Lower leg skin (tissue), 3 donors: ENCODE measurements at regions not wholly inside any gene's neighbourhood (a gene's known extent, or its start where the extent isn't known, plus 50 kb on each side); places are given as distances from the start of the nearest gene placed in this dataset.

Source experiments
- POLR2A ChIP-seq, 2 donors: fragments of 450-650 bp; IDR thresholded peaks; one replicate each; pipeline ENCODE4 v1.6.1; 2016 to 2017; ENCODE audit warnings: antibody characterized with exemption in 2 of 2, mild to moderate bottlenecking in 1 of 2, moderate library complexity in 1 of 2
- TF ChIP-seq, protein P1 (sequence below), 3 donors: fragments of 450-650 bp; IDR thresholded peaks; one replicate each; pipeline ENCODE4 v1.5.1; 2016; ENCODE audit warnings: antibody characterized with exemption in 3 of 3, mild to moderate bottlenecking in 3 of 3, moderate library complexity in 2 of 3

DNA sequence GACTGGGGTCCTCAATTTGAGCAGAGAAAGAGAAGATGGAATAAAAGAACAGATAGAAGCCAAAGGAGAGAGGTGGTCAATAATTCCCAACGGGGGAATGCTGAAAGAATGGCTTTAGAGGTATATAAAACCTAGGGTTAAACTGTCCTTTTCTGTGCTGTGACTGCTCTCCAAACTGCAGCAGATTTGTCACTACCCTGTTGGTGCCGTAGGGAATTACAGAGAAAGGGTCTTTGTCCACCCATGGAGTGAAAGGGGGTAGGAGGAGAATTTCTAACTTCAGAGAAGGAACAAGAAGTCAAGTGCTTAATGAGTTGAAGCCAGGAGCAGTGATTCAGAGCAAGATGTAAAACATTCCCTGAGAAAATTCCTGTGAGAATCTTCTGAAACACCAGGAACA, 486.5 kb downstream of the NUP35 start:
- TF ChIP-seq, protein P1, sequence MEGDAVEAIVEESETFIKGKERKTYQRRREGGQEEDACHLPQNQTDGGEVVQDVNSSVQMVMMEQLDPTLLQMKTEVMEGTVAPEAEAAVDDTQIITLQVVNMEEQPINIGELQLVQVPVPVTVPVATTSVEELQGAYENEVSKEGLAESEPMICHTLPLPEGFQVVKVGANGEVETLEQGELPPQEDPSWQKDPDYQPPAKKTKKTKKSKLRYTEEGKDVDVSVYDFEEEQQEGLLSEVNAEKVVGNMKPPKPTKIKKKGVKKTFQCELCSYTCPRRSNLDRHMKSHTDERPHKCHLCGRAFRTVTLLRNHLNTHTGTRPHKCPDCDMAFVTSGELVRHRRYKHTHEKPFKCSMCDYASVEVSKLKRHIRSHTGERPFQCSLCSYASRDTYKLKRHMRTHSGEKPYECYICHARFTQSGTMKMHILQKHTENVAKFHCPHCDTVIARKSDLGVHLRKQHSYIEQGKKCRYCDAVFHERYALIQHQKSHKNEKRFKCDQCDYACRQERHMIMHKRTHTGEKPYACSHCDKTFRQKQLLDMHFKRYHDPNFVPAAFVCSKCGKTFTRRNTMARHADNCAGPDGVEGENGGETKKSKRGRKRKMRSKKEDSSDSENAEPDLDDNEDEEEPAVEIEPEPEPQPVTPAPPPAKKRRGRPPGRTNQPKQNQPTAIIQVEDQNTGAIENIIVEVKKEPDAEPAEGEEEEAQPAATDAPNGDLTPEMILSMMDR (IDR thresholded peaks at IDR 0.05), result no peak
- no peak for TF ChIP-seq POLR2A (IDR thresholded peaks at IDR 0.05)
